HG03280 (cell line): ENCODE measurements at regions not wholly inside any gene's neighbourhood (a gene's known extent, or its start where the extent isn't known, plus 50 kb on each side); places are given as distances from the start of the nearest gene placed in this dataset.
"Not testable (repeated sequence)": the region's sequence is repeated elsewhere in the genome, so short reads cannot be mapped to it uniquely, and the experiment has no call there.

Source experiments
- ATAC-seq: cut with Tn5 transposase; IDR thresholded peaks from one replicate; pipeline ENCODE4 v1.9.1; 2021; ENCODE audit warnings: mild to moderate bottlenecking, moderate library complexity; ENCODE audit not compliant: unreplicated experiment

DNA sequence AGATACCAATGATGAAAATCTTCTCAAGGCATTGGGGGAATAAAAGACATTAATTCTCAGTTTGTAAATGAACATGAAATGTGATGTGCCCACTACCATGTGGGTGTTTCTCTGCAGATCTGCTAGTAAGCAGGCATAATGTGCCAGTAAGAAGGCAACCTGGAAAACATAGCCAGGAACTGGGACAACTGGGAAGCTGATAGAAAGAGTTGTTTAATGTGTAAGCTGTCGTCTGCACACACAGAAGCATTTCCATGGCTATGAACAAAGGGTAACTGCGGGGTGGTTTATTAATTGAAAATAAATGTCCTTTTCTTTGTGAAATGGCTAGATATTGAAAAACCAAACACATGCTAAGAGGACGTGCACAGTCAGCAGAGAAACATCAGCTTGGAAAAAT is 52.0 kb downstream of the ZC3H11B start:
- no peak for ATAC-seq

DNA sequence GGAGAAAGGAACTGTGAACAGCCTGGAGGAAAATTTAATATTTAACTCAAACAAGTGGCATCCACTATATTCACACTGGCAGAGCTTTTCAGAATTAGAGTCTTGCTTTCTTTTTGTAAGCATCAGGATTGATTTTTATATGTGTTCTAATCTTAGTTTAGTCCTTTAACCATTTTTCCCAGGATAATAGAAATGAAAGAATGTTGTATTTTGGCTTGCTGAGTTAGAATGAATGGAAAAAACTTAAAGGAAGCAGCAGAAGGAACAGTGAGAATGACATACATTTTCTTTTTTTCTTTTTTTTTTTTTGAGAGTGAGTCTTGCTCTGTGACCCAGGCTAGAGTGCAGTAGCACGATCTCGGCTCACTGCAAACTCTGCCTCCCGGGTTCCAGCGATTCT is 53.0 kb downstream of the ZC3H11B start:
- no peak for ATAC-seq

GRCh38 chr1:219555806-219556205 is 57.1 kb downstream of the ZC3H11B start:
- no peak for ATAC-seq

- no peak for ATAC-seq
Measured at GRCh38 chr1:219555031-219555692, 57.7 kb downstream of the ZC3H11B start.

- ATAC-seq: no peak
Measured at GRCh38 chr1:219553934-219554502, 58.9 kb downstream of the ZC3H11B start.

DNA sequence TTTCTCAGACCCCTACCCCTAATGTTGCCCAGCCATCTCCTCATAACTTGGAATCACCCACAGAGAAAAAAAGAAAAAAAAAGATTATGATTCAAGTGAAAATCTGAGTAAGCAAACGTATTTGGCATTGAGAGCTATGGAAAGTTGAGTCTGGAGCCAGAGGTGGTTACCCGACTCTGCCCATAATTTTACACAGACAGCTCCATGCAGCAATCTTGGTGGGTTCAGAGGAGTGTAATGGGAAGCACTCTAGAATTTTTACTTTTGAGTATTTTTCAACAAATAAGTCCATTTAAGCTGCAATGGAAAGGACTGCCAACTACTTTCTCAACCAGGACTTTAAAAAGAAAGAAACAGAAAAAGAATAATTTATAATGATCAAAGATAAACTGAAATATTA is 62.7 kb downstream of the ZC3H11B start:
- no peak for ATAC-seq

GRCh38 chr1:219549215-219549614 is 63.7 kb downstream of the ZC3H11B start:
- ATAC-seq: no peak

DNA sequence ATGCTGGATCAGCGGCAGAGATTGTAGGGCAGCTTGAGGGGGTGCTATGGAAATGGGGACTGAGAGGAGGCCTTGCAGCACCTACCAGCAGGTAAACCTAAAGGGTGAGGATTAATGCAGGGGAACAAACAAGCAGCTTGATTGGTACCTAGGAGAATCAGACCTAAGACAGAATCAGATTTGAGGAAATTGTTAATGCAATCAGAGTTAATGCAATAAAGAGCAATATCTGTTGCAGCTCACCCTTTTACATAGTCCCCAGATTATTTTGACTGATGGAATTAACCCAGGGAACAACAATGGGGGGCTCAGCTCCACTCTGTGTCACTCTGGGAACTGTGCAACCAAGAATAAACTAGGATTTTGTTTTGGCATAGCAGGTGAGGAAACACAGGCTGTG is 64.5 kb downstream of the ZC3H11B start:
- ATAC-seq: no peak

GRCh38 chr1:219545756-219546155 is 67.1 kb downstream of the ZC3H11B start:
- ATAC-seq: not testable (repeated sequence)

- ATAC-seq: no peak
Measured at GRCh38 chr1:219544163-219544846, 68.6 kb downstream of the ZC3H11B start.

DNA sequence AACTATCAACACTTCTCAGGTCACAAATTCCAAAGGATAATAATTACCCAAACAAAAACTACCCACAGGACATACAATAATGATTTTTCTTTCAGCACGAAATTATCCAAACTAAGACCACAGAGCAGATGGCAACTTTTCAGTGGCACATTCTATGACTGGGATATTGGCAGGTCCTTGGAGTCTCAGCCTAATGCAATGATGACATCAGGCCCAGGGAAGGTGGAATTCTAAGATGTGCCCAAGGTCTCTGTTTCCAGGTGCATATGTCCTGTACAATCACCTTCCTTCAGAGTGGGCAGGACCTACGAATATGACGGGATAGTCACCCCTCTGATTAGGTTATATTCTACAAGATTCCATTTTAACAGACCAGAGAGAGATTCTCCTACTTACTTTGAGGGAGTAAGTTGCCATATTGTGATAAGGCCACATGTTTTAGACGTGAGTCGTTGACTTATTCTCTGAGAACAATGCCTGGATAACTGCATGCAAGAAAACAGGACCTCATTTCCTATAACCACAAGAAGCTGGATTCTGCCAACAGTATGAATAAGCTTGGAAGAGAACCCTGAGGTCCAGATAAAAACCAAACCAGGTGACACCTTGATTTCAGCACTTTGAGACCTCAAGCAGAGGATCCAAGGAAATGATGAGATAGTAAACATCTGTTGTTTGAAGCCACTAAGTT is 69.9 kb downstream of the ZC3H11B start:
- ATAC-seq: no peak

- ATAC-seq: no peak
Measured at GRCh38 chr1:219541946-219542345, 71.0 kb downstream of the ZC3H11B start.

GRCh38 chr1:219539645-219540254 is 73.2 kb downstream of the ZC3H11B start:
- ATAC-seq: no peak

GRCh38 chr1:219538886-219539285 is 74.0 kb downstream of the ZC3H11B start:
- no peak for ATAC-seq

GRCh38 chr1:219537223-219537631 is 75.7 kb downstream of the ZC3H11B start:
- ATAC-seq: no peak

GRCh38 chr1:219536038-219536437 is 76.9 kb downstream of the ZC3H11B start:
- ATAC-seq: no peak

DNA sequence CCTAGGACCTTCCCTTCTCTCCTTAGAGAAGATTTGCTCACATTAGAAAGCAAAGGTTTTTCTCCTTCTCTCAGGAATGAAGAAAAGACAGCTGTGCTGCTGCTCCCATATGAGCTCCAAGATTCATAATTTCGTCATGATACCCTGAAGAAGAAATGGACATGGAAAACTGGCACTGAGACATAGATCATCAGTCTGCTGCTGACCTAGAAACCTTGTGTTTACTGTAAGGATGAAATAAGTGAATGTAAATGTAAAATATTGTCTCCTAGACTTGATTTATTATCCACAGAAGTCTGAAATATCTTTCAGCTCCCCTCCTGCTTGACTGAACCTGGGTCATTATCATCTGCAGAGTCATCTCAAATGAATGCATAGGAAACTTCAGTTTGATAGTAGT is 77.9 kb downstream of the ZC3H11B start:
- no peak for ATAC-seq

- ATAC-seq: no peak
Measured at GRCh38 chr1:219533280-219533679, 79.6 kb downstream of the ZC3H11B start.

DNA sequence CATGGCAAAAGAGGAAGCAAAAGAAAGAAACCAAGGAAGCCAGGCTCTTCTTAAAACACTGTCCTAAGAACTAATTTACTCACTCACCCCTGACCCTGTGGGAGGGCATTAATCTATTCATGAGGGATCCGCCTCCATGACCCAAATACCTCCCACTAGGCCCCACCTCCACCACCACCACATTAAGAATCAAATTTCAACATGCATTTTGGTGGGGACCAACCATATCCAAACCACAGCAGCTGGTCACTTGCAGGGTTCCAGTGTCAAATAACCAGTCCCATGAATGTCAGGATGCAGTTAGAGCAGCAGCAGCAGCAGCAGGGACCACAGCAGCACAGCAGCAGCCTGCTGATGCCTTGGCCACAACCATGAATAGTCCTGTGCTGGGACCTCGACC is 83.8 kb downstream of the ZC3H11B start:
- no peak for ATAC-seq

- no peak for ATAC-seq
Measured at GRCh38 chr1:219528633-219529032, 84.3 kb downstream of the ZC3H11B start.

- no peak for ATAC-seq
Measured at GRCh38 chr1:219527994-219528393, 84.9 kb downstream of the ZC3H11B start.
